AG04449 (cell line): ENCODE measurements at regions not wholly inside any gene's neighbourhood (a gene's known extent, or its start where the extent isn't known, plus 50 kb on each side); places are given as distances from the start of the nearest gene placed in this dataset.

Experiments used
- CTCF ChIA-PET: fragments of 350-600 bp; formaldehyde crosslinking; extraction: SDS; loops from one replicate; lab custom pipeline; 2021; ENCODE audit warnings: antibody characterized with exemption; lab: Yijun Ruan, JAX
- POLR2A ChIA-PET: fragments of 400-600, 350-600 bp; formaldehyde crosslinking; extraction: SDS; loops from one replicate; lab custom pipeline; 2020; ENCODE audit warnings: antibody characterized with exemption, inconsistent platforms; lab: Yijun Ruan, JAX
- DNase-seq: peaks from one replicate; pipeline ENCODE4 v3.0.0-alpha.2; 2010; ENCODE audit warnings: low read depth, low spot score
- H3K4me3 ChIP-seq: 2 replicates; pipeline ENCODE4 v1.5.1; 2011; ENCODE audit warnings: low read depth, mild to moderate bottlenecking, control low read depth, low read length
- TF ChIP-seq, protein P1 (sequence below): IDR thresholded peaks from one replicate; pipeline ENCODE4 v1.5.1; 2011; ENCODE audit warnings: mild to moderate bottlenecking, moderate library complexity, low read length, control low read depth, inconsistent platforms; ENCODE audit not compliant: insufficient read depth; ENCODE audit errors: missing control alignments

DNA sequence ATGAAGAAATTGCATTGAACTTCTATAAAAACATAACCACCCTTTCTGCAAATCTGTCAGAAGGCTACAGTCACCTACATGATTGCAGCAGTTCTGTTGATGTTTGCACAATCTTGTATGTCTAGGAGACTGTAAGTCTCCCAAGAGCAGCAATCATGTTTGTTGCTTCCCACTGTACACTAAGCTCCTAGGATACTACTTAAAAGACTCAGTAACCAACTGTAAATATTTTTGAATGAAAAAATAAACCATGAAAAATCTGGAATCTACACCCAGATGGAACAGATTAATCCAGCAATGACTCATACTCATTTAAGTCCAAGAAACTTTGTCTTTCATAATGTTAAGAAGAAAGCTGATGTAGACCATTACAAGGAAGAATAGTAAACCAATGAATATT, 168.5 kb upstream of the ATXN1 start:
- H3K4me3 ChIP-seq: no peak overlapping the region
- DNase-seq: peak; percentile 99
- TF ChIP-seq, protein P1, sequence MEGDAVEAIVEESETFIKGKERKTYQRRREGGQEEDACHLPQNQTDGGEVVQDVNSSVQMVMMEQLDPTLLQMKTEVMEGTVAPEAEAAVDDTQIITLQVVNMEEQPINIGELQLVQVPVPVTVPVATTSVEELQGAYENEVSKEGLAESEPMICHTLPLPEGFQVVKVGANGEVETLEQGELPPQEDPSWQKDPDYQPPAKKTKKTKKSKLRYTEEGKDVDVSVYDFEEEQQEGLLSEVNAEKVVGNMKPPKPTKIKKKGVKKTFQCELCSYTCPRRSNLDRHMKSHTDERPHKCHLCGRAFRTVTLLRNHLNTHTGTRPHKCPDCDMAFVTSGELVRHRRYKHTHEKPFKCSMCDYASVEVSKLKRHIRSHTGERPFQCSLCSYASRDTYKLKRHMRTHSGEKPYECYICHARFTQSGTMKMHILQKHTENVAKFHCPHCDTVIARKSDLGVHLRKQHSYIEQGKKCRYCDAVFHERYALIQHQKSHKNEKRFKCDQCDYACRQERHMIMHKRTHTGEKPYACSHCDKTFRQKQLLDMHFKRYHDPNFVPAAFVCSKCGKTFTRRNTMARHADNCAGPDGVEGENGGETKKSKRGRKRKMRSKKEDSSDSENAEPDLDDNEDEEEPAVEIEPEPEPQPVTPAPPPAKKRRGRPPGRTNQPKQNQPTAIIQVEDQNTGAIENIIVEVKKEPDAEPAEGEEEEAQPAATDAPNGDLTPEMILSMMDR: no peak
- POLR2A ChIA-PET: interaction anchor here (0.8 kb wide), 1 partner anchor 32 kb away, joined by 3 read pairs; no protein-coding TSS in a partner anchor
- CTCF ChIA-PET: interaction anchor here (1.0 to 1.5 kb wide), 2 partner anchors 156 to 166 kb away, joined by 3 to 4 read pairs; no protein-coding TSS in a partner anchor

DNA sequence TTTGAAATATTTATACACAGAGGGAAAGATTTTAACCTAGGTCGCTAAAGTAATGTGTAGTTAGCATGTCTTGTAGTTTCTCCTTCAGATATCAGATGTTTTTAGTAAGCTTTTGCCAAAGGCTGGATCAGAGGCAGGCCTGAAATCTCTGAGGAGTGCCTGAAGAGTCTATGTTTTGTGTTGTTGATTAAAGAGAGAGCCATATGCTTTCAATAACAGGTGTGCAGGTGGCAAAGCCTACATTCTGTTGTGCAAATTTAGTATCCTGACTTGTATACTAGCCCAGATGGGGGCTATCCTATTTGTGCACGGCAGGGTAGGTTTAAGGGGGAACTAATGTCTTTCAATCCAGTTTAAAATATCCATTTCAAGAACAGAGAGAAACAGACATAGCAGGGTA, 167.1 kb upstream of the ATXN1 start:
- TF ChIP-seq, protein P1: no peak
- no peak for DNase-seq
- no peak overlapping the region for H3K4me3 ChIP-seq
- POLR2A ChIA-PET: no interaction called here
- CTCF ChIA-PET: interaction anchor here (0.7 to 1.5 kb wide), 2 partner anchors 165 to 642 kb away, joined by 4 read pairs; no protein-coding TSS in a partner anchor

DNA sequence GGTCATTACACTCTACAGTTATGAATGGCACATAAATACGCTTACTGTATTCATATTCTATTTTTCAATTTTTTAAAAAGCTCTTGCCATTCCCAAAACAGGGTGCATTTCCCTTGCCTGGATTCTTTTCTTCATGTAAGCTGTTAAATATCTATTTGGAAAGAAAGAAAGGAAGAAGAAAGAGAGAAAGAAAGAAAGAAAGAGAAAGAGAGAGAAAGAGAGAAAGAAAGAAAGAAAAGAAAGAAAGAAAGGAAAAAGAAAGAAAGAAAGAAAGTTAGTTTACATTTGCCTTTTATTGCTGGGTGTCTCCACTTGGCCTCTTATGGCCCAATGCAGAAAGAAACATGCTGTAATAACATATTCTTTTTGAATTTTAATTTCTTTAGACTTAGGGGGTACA, 165.9 kb upstream of the ATXN1 start:
- TF ChIP-seq, protein P1: no peak
- ChIA-PET CTCF (no interaction called here), POLR2A (no interaction called here)
- no peak overlapping the region for H3K4me3 ChIP-seq
- DNase-seq: no peak

DNA sequence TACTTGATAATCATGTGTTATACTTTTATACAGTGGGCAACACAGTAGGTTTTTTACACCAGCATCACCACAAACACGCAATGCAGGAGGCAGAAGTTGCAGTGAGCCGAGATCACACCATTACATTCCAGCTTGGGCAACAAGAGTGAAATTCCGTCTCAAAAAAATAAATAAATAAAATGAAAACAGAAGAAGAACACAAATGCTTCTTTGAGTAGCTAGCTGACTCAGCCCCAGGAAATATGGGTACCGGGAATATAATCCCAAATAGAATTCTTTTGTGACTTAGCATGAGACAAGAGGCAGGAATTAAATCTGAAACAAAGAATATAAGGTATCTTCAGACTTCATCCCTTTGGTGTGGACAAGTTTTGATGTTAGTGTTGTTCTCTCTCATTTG, 164.2 kb upstream of the ATXN1 start:
- no peak overlapping the region for H3K4me3 ChIP-seq
- no peak for DNase-seq
- TF ChIP-seq, protein P1: no peak
- POLR2A ChIA-PET: no interaction called here
- CTCF ChIA-PET: no interaction called here

DNA sequence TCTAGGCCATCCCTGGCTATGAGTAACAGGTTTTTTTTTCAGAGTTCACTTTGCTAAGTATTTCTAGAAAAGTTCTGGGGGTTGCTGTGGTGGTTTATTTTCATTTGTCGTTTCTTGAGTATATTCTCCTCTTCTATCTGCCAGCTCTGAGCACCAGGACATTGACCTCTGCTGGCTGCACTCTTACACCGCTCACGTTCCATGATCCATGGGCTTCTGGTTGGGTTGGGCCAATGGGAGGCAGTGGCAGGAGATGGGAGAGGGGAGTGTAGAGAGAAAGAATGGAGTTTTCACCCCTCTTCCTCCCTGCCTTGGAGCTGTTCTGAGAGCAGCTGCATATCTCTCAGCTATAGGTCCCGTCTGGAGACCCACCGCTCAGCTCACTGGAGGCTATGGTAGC, 161.0 kb upstream of the ATXN1 start:
- ChIA-PET POLR2A (no interaction called here), CTCF (no interaction called here)
- TF ChIP-seq, protein P1: no peak
- DNase-seq: no peak
- H3K4me3 ChIP-seq: no peak overlapping the region

DNA sequence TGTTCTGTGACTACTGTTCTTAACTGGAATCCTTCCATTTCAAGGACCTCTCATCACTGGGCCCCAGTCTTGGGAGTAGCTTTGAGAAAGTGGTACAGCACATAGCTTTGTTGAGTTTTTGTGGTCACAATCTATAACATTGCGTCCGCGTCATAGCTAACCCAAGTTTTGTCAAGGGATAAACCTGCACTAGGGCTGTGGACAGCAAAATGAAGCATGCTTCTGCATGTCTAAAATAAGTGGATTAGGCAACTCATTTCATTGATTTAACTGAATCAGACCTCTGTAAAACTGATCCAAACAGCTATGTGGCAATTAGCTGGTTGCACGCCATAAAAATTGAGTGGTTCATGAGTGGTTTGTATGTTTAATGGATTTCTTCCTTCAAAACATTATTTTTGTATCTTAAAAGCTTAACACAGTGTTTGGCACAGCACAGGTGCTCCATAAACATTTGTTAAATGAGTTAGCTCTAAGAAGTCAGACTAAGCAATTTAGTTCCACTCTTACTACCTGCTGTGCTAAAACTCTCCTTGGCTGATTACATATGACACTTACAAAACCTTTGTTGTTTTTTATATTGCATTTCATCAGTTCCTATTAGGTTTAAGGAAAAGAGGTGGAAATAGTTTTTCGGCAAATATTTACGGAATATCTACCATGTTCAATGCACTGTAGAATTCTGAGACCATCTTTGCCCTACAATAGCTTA, 160.3 kb upstream of the ATXN1 start:
- TF ChIP-seq, protein P1: no peak
- ChIA-PET CTCF (interaction anchor here (1.0 kb wide), 1 partner anchor 111 kb away, joined by 3 read pairs; no protein-coding TSS in a partner anchor), POLR2A (no interaction called here)
- DNase-seq: no peak
- H3K4me3 ChIP-seq: no peak overlapping the region
